NT2/D1 (cell line): ENCODE measurements at regions not wholly inside any gene's neighbourhood (a gene's known extent, or its start where the extent isn't known, plus 50 kb on each side); places are given as distances from the start of the nearest gene placed in this dataset.

Source experiments
- DNase-seq: peaks from one replicate; pipeline ENCODE4 v3.0.0-alpha.2; 2011; ENCODE audit warnings: low read depth, low spot score
- H3K27me3 ChIP-seq: 2 replicates; pipeline ENCODE4 v1.6.0; 2011; ENCODE audit warnings: mild to moderate bottlenecking; ENCODE audit not compliant: insufficient read length, insufficient read depth
- H3K36me3 ChIP-seq: 2 replicates; pipeline ENCODE4 v1.6.1; 2011; ENCODE audit warnings: mild to moderate bottlenecking, low read length, mixed read lengths; ENCODE audit not compliant: insufficient read depth, insufficient read length
- H3K4me1 ChIP-seq: 2 replicates; pipeline ENCODE4 v1.5.1; 2011; ENCODE audit not compliant: insufficient read depth, insufficient read length
- H3K4me3 ChIP-seq: 2 replicates; pipeline ENCODE4 v1.5.1; 2011; ENCODE audit warnings: low read depth; ENCODE audit not compliant: insufficient read length
- H3K9ac ChIP-seq: 2 replicates; pipeline ENCODE4 v1.6.0; 2011; ENCODE audit warnings: low read depth; ENCODE audit not compliant: insufficient read length
- H3K9me3 ChIP-seq: 2 replicates; pipeline ENCODE4 v1.5.1; 2011; ENCODE audit warnings: mild to moderate bottlenecking, low read length; ENCODE audit not compliant: insufficient read depth
- SUZ12 ChIP-seq: IDR thresholded peaks from 2 replicates; pipeline ENCODE4 v1.6.1; 2011; ENCODE audit not compliant: insufficient read length, insufficient read depth; ENCODE audit errors: extremely low read depth
- YY1 ChIP-seq: IDR thresholded peaks from 2 replicates; pipeline ENCODE4 v1.6.1; 2011; ENCODE audit not compliant: insufficient read length, insufficient read depth
- ZNF274 ChIP-seq: IDR thresholded peaks from 2 replicates; pipeline ENCODE4 v1.6.1; 2011; ENCODE audit warnings: mild to moderate bottlenecking, low read depth, low read length

DNA sequence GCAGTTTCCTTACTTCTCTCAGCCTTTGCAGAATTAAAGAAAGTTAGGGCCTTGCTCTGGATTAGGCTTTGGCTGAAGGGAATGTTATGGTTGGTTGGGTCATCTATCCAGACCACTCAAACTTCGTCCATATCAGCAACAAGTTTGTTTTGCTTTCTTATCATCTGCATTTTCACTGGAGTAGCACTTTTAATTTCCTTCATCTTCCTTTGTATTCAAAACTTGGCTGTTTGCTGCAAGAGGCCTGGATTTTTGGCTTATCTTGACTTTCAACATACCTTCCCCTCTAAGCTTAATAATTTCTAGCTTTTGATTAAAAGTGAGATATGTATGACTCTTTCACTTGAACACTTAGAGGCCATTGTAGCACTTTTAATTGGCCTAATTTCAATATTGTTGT is 126.7 kb upstream of the CENPE start:
- no peak overlapping the region for H3K4me3 ChIP-seq
- no peaks in the 10 kb centered on the region for H3K27me3 ChIP-seq
- H3K36me3 ChIP-seq = no peaks in the 10 kb centered on the region
- TF ChIP-seq SUZ12 = no peak
- TF ChIP-seq ZNF274 = no peak
- no peak for TF ChIP-seq YY1
- no peaks in the 10 kb centered on the region for H3K4me1 ChIP-seq
- no peak for DNase-seq
- H3K9ac ChIP-seq = no peak overlapping the region
- H3K9me3 ChIP-seq = no peaks in the 10 kb centered on the region

DNA sequence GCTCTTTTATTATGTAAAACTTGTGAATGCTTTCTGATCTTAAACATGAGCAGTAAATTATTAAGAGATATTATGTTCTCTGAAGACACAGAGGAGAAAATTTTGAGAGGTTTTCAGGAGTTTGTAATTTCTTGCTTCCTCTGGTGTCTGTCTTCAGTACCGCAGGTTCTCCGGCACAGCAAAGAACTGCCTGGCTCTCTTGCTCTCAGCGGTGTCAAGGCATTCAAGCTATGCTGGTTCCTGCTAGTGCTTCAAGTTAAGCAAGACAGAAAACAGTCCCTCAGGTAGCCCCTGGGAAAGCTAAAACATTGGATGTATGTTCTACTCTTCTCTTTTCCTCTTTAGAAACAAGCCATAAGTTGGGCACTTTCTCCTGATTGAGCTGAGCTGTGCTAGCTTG is 120.2 kb upstream of the CENPE start:
- H3K4me3 ChIP-seq = no peak overlapping the region
- no peak for DNase-seq
- no peaks in the 10 kb centered on the region for H3K36me3 ChIP-seq
- H3K4me1 ChIP-seq = no peaks in the 10 kb centered on the region
- no peaks in the 10 kb centered on the region for H3K27me3 ChIP-seq
- peaks cover 18% of the 10 kb centered on the region for H3K9me3 ChIP-seq
- H3K9ac ChIP-seq = no peak overlapping the region
- TF ChIP-seq ZNF274 (no peak), YY1 (no peak), SUZ12 (no peak)

DNA sequence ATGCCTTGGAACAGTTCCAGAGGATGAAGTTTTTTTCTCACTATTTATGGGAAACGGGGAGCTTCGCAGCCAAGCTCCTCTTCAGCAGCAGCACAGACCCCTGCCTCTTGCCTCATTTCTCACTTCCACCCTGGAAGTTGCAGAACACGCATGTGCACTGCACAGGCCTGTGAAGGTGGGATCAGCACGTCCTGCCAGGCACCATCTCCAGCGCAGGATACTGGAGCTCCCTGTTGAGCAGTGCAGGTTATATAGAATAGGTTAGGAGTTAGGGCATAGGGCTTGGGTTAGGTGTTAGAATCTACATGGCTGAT is 110.1 kb upstream of the CENPE start:
- H3K9me3 ChIP-seq = no peaks in the 10 kb centered on the region
- H3K36me3 ChIP-seq = peaks cover 3% of the 10 kb centered on the region
- no peak for DNase-seq
- TF ChIP-seq YY1 = no peak
- TF ChIP-seq SUZ12 = no peak
- no peak for TF ChIP-seq ZNF274
- H3K4me3 ChIP-seq = no peak overlapping the region
- peaks cover 7% of the 10 kb centered on the region for H3K4me1 ChIP-seq
- H3K9ac ChIP-seq = no peak overlapping the region
- H3K27me3 ChIP-seq = no peaks in the 10 kb centered on the region

DNA sequence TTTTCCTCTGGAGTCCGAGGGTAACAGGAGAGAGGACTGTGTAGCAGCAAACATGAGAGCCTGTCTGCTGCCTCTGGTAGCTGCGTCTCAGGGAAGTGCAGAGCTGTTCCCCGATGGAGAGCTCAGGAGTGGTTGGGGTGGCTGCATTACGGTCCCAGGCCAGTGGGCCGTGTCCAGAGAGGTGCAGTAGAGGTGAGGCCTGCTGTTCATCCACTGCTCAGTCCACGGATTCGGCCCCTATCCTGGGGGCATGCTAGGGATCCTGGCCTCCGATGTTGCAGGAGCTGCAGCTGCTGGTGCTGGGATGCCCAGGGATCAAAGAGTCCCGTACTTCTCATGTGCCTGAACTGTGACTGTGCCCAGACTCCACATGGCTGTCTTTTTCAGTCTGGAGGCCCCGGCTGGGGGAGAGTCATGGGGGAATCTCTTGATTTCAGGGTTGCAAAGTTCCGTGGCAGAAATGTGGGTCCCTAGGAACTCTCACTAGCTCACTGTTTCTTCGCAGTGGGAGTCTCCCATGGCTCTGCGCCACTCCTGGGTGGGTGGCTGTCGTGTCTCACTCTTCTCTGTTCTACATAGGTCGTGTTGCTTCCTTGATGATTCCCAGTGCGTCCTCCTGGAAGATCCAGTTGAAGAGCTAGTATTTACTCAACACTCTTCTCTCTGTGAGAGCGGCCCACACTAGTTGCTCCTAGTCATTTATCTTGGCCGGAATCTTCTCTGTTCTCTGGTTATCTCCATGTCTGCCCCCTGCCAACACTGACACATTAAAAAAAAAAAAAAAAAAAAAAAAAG is 109.5 kb upstream of the CENPE start:
- H3K9me3 ChIP-seq = no peaks in the 10 kb centered on the region
- no peaks in the 10 kb centered on the region for H3K27me3 ChIP-seq
- peak overlapping the region; percentile 5 for H3K9ac ChIP-seq
- H3K4me3 ChIP-seq = no peak overlapping the region
- no peak for DNase-seq
- TF ChIP-seq SUZ12 (no peak), YY1 (no peak), ZNF274 (no peak)
- H3K36me3 ChIP-seq = peaks cover 3% of the 10 kb centered on the region
- peaks cover 7% of the 10 kb centered on the region for H3K4me1 ChIP-seq

DNA sequence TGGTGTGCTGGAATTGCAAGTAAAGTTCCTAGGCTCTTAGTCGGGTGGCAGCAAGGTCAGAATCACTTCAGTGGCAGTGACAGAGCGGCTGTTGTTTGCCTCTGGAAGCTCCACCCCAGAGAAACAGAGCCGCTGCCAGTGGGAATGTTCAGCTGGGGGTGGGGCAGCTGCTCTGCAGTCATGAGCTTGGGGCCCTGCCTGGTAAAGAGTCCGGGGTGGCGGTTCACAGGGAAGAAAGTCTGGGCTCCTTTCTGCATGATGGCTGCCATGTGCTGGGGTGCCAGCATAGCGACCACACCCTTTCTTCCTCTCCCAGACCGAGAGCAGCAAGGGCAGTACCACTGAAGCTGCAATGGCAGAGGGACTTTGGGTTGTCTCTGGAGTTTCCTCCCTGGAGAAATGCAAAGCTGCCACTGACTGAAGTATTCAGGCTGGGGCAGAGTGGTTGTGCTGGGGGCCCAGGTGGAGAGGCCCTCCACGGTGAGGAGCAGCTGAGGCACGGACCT is 108.8 kb upstream of the CENPE start:
- H3K4me1 ChIP-seq = peaks cover 7% of the 10 kb centered on the region
- no peaks in the 10 kb centered on the region for H3K9me3 ChIP-seq
- H3K4me3 ChIP-seq = no peak overlapping the region
- TF ChIP-seq ZNF274 (no peak), YY1 (no peak), SUZ12 (no peak)
- no peaks in the 10 kb centered on the region for H3K27me3 ChIP-seq
- no peak overlapping the region for H3K9ac ChIP-seq
- peaks cover 3% of the 10 kb centered on the region for H3K36me3 ChIP-seq
- DNase-seq = peak; percentile 15

DNA sequence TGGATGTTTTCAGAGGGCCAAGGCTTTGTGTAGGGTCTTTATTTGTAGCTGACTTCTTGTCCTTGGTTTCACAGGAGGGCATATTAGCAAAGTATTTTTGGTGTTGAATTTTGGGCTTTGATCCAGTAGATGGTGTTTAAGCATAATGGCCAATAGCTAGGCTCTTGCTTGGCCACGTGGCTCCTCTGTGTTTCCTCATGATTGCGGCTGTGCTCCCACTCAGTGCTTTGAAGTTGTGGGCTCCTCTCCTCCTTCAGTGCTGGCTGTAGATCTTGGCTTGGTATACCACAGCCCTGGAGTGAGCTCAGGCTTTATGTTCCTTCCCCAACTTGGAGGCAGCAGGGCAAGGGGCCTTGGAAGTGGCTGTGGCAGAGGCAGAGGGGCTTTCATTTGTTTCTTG is 107.2 kb upstream of the CENPE start:
- no peak for TF ChIP-seq YY1
- TF ChIP-seq ZNF274 = no peak
- TF ChIP-seq SUZ12 = no peak
- H3K36me3 ChIP-seq = peaks cover 3% of the 10 kb centered on the region

DNA sequence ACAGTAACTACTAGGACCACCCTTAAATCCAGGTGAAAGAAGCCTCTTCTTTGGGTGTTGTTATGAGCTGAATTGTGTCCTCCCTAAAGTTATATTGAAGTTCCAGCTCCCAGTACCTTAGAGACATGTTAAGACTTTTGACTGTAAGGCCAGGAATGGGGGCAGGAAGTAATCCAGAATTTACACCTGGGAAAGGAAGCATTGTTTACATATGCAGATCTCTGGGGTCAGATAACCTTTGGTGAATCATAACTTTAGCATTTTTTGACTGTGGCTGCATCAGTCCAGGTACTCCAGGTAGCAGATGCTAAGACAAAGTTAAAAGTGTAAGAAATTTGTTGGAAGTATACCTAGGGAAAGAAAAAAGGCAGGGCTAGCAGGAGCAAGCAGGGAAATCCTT is 104.9 kb upstream of the CENPE start:
- Histone ChIP-seq H3K9me3 (no peaks in the 10 kb centered on the region), H3K27me3 (no peaks in the 10 kb centered on the region), H3K9ac (no peak overlapping the region), H3K4me1 (peaks cover 7% of the 10 kb centered on the region), H3K36me3 (no peaks in the 10 kb centered on the region), H3K4me3 (no peak overlapping the region)
- TF ChIP-seq ZNF274 (no peak), YY1 (no peak), SUZ12 (no peak)
- no peak for DNase-seq

More for the DNA sequence above, 107.2 kb upstream of the CENPE start:
- peaks cover 7% of the 10 kb centered on the region for H3K4me1 ChIP-seq
- no peak overlapping the region for H3K4me3 ChIP-seq
- H3K9ac ChIP-seq = no peak overlapping the region
- DNase-seq = no peak
- no peaks in the 10 kb centered on the region for H3K27me3 ChIP-seq
- no peaks in the 10 kb centered on the region for H3K9me3 ChIP-seq
